Lung (tissue), 11 donors: ENCODE measurements at regions not wholly inside any gene's neighbourhood (a gene's known extent, or its start where the extent isn't known, plus 50 kb on each side); places are given as distances from the start of the nearest gene placed in this dataset.

Source experiments
- ATAC-seq: fragments of 200-7000 bp; cut with Tn5 transposase; one replicate; pipeline ENCODE4 v1.9.1; 2020; ENCODE audit warnings: moderate number of reproducible peaks; ENCODE audit not compliant: insufficient read depth, low FRiP score
- DNase-seq, 3 donors: peaks; one replicate each; pipeline ENCODE4 v3.0.0-alpha.2; 2013 to 2017
- H3K27ac ChIP-seq, 2 donors: one replicate each; pipeline ENCODE4 v1.5.1; 2013; ENCODE audit warnings: mild to moderate bottlenecking in 2 of 2, moderate library complexity in 2 of 2, control low read depth in 1 of 2, inconsistent platforms in 1 of 2, low read depth in 1 of 2, low read length in 1 of 2
- H3K27me3 ChIP-seq, 3 donors: one replicate each; pipeline ENCODE4 v1.5.1; 2013; ENCODE audit warnings: low read length in 2 of 3; ENCODE audit not compliant: control insufficient read depth in 3 of 3, insufficient read depth in 3 of 3
- H3K36me3 ChIP-seq, 4 donors: one replicate each; pipeline ENCODE4 v1.5.1; 2013; ENCODE audit warnings: low read length in 4 of 4, mild to moderate bottlenecking in 1 of 4, moderate library complexity in 1 of 4; ENCODE audit not compliant: control insufficient read depth in 4 of 4, insufficient read depth in 4 of 4
- H3K4me1 ChIP-seq, 5 donors: one replicate each; pipeline ENCODE4 v1.5.1; 2013; ENCODE audit warnings: low read length in 5 of 5, mild to moderate bottlenecking in 2 of 5, moderate library complexity in 1 of 5; ENCODE audit not compliant: control insufficient read depth in 5 of 5, insufficient read depth in 5 of 5
- H3K4me3 ChIP-seq: one replicate; pipeline ENCODE4 v1.5.1; 2013; ENCODE audit warnings: mild to moderate bottlenecking, control low read depth, moderate library complexity
- H3K9ac ChIP-seq, 2 donors: one replicate each; pipeline ENCODE4 v1.5.1; 2013; ENCODE audit warnings: low read length in 2 of 2, control low read depth in 1 of 2; ENCODE audit not compliant: insufficient read depth in 1 of 2
- H3K9me3 ChIP-seq, 4 donors: one replicate each; pipeline ENCODE4 v1.5.1; 2013; ENCODE audit warnings: low read length in 3 of 4, mild to moderate bottlenecking in 1 of 4, moderate library complexity in 1 of 4; ENCODE audit not compliant: control insufficient read depth in 4 of 4, insufficient read depth in 3 of 4
- WGBS, 2 donors: extraction: QIAGEN DNeasy Blood & Tissue Kit; methylation state at CpG; one replicate each; pipeline ENCODE4 v1.1.7; 2013; 5-methylcytosine and 5-hydroxymethylcytosine counted together
- TF ChIP-seq, protein P1 (sequence below): IDR thresholded peaks from 2 replicates; pipeline ENCODE4 v1.5.1; 2012; ENCODE audit warnings: mild to moderate bottlenecking; ENCODE audit errors: control extremely low read depth, extremely low read depth
- donor health status: control.
- donor health status: control.
- donor health status: Bipolar disorder and iron deficiency.
- donor health status: healthy.
- donor health status: DM: yes; HTN: yes; CAD: no.

DNA sequence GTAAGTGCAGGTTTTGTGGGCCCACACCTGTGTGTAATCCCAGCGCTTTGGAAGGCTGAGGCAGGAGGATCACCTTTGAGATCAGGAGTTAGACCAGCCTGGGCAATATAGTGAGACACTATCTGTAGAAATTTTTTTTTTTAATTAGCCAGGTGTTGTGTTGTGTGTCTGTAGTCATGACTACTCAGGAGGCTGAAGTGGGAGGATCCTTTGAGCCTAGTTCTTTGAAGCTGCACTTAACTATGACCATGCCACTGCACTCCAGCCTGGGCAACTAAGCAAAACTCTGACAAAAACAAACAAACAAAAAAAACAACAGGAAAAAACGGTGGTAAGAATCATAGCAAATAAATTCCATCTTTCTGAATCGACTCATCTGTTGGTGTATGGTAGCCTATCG lies 268.6 kb upstream of the PDGFD start:
- no peak overlapping the region for H3K4me3 ChIP-seq
- ATAC-seq: no peak
- TF ChIP-seq, protein P1, sequence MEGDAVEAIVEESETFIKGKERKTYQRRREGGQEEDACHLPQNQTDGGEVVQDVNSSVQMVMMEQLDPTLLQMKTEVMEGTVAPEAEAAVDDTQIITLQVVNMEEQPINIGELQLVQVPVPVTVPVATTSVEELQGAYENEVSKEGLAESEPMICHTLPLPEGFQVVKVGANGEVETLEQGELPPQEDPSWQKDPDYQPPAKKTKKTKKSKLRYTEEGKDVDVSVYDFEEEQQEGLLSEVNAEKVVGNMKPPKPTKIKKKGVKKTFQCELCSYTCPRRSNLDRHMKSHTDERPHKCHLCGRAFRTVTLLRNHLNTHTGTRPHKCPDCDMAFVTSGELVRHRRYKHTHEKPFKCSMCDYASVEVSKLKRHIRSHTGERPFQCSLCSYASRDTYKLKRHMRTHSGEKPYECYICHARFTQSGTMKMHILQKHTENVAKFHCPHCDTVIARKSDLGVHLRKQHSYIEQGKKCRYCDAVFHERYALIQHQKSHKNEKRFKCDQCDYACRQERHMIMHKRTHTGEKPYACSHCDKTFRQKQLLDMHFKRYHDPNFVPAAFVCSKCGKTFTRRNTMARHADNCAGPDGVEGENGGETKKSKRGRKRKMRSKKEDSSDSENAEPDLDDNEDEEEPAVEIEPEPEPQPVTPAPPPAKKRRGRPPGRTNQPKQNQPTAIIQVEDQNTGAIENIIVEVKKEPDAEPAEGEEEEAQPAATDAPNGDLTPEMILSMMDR: no peak
- 80 to 81% methylated on average over 4 of the region's 4 CpGs for WGBS, 2 donors
- no peaks in the 10 kb centered on the region for H3K27me3 ChIP-seq
- no peak overlapping the region for H3K27ac ChIP-seq
- H3K36me3 ChIP-seq: no peaks in the 10 kb centered on the region
- H3K4me1 ChIP-seq: peaks cover 0 to 3% (median 0%) of the 10 kb centered on the region in 5 donors
- DNase-seq: no peak
- H3K9me3 ChIP-seq: no peaks in the 10 kb centered on the region
- no peak overlapping the region for H3K9ac ChIP-seq

DNA sequence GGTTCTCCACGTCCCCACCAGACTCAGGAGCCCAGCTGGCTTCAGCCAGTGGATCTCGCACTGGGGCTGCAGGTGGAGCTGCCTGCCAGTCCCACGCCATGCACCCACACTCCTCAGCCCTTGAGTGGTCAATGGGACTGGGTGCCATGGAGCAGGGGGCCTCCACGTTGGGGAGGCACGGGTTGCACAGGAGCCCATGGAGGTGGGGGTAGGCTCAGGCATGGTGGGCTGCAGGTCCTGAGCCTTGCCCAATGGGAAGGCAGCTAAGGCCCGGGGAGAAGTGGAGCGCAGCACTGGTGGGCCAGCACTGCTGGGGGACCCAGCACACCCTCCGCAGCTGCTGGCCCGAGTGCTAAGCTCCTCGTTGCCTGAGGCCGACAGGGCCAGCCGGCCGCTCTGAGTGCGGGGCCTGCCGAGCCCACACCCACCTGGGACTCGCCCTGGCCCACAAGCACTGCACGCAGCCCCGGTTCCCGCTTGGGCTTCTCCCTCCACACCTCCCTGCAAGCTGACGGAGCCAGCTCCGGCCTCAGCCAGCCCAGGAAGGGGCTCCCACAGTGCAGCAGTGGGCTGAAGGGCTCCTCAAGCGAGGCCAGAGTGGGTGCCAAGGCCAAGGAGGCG lies 258.5 kb upstream of the PDGFD start:
- 93 to 94% methylated on average over 23 of the region's 23 CpGs for WGBS, 2 donors
- ATAC-seq (no peak), DNase-seq (no peak)
- Histone ChIP-seq H3K9ac (no peak overlapping the region), H3K36me3 (no peaks in the 10 kb centered on the region), H3K4me3 (no peak overlapping the region), H3K9me3 (no peaks in the 10 kb centered on the region), H3K4me1 (no peaks in the 10 kb centered on the region), H3K27ac (no peak overlapping the region), H3K27me3 (no peaks in the 10 kb centered on the region)
- TF ChIP-seq, protein P1: no peak

DNA sequence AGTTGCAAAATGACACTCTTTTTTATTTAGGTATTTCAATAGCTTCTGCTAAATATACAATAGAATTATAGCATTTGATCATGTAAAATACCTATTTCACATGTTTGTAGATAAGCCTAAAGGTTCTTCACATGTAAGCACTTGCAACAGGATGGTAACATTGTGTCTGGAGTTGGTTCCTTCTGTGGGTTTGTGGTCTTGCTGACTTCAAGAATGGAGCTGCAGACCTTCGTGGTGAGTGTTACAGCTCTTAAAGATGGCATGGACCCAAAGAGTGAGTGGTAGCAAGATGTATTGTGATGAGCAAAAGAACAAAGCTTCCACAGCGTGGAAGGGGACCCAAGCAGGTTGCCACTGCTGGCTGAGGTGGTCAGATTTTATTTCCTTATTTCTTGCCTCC lies 246.4 kb upstream of the PDGFD start:
- no peak overlapping the region for H3K4me3 ChIP-seq
- ATAC-seq (no peak), DNase-seq (no peak)
- no peaks in the 10 kb centered on the region for H3K9me3 ChIP-seq
- no peaks in the 10 kb centered on the region for H3K36me3 ChIP-seq
- 63 to 68% methylated on average over 2 of the region's 2 CpGs for WGBS, 2 donors
- H3K27me3 ChIP-seq: no peaks in the 10 kb centered on the region
- H3K27ac ChIP-seq: no peak overlapping the region
- no peaks in the 10 kb centered on the region for H3K4me1 ChIP-seq
- H3K9ac ChIP-seq: no peak overlapping the region
- TF ChIP-seq, protein P1: no peak

DNA sequence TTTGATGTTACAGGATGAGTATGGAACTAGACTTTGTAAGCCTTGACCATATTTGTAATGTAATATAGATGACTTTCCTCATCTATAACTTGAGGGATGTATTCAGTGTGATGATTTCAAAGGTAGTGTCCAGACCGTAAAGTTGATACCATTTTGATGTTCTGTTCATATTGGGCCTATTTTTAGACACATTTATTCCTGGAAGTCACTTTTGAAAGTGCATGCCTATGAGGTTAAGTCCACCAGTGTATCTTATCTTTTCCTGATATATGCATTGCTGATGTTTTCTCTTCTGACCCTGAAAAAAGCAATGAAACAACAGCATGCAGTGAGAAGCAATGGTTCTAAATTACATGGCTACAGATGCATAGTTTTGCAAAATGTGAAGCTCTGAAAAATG lies 244.7 kb upstream of the PDGFD start:
- Histone ChIP-seq H3K27ac (no peak overlapping the region), H3K4me3 (no peak overlapping the region), H3K9ac (no peak overlapping the region), H3K36me3 (no peaks in the 10 kb centered on the region), H3K4me1 (no peaks in the 10 kb centered on the region), H3K9me3 (no peaks in the 10 kb centered on the region), H3K27me3 (no peaks in the 10 kb centered on the region)
- TF ChIP-seq, protein P1: no peak
- no peak for DNase-seq
- ATAC-seq: no peak
- 81 to 82% methylated on average over 1 of the region's 1 CpG for WGBS, 2 donors
